ENCODE measurements at regions not wholly inside any gene's neighbourhood (a gene's known extent, or its start where the extent isn't known, plus 50 kb on each side); places are given as distances from the start of the nearest gene placed in this dataset.

GRCh38 chr1:216958569-216958968 is 235.3 kb upstream of the ESRRG start:
- no peak for TF ChIP-seq CTCF (conservative IDR thresholded peaks at IDR 0.05; ENCODE audit: low read length)
- no peak for TF ChIP-seq EZH2phosphoT487 (IDR thresholded peaks at IDR 0.05; ENCODE audit: borderline replicate concordance)

Measured in Loucy (cell line).